ENCODE measurements at regions not wholly inside any gene's neighbourhood (a gene's known extent, or its start where the extent isn't known, plus 50 kb on each side); places are given as distances from the start of the nearest gene placed in this dataset.

GRCh38 chr2:48108455-48108854, 202.2 kb upstream of the FBXO11 start:
- DNase-seq = no peak

- no peak for DNase-seq
These were observed 203.3 kb upstream of the FBXO11 start for GRCh38 chr2:48109491-48110204.

DNA sequence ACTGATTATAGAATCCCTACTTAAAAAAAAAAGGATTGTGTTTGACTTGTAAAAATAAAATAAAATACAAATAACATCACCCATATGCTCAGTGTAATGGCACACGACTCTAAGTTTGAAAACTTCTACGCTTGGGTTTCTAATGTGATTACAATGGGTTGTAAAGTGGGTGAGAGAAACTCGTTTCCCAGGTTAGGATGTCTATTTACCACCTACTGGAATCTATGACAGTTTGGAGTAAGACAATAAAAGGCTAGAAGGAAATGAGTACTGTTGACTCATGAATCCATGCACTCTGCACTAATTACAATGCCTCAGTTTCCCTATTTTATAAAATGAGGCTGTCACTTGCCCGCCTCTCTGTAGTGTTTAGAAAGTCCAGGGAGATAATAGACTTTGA, 204.0 kb upstream of the FOXN2 start:
- no peak for DNase-seq

- DNase-seq = no peak
These were observed 201.4 kb upstream of the FOXN2 start for GRCh38 chr2:48112911-48113680.

- DNase-seq = no peak
These were observed 200.7 kb upstream of the FOXN2 start for GRCh38 chr2:48113767-48114166.

DNA sequence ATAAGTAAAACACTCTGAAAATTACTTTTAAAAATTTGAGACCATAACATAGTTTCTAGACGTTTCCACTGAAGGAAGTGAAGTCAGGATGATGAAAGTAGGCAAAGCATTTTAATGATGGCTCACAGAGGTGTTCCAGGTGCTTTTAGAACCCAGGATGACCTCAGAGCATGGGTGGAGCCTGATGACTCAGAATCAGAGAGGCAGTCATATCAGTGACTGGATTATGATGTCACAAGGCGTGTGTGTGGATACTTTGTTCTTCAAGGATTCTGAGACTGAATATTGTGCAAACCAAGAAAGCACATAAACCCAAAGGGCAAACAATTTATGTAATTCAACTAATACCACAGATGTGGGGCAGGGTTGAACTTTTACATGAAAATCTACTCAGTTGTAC, 200.2 kb upstream of the FOXN2 start:
- no peak for DNase-seq

DNA sequence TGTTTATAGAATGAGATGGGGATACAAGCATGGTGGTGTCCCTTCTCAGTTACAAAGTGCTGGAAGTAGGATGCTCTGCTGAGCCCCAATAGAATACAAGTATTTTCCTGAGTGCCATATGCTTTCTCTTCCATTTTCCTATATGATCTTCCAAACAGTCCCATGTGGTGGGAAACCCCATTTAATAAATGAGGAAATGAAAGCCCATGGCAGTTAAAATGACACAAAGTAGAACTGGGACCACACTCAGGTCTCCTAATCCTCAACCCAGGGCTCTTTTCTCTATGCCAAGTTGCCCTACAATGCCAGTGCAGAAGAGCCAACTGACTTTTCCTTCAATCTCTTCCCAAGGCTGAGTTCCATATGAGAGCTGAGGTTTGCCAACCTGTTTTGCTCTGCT, 198.0 kb upstream of the FOXN2 start:
- no peak for DNase-seq

DNA sequence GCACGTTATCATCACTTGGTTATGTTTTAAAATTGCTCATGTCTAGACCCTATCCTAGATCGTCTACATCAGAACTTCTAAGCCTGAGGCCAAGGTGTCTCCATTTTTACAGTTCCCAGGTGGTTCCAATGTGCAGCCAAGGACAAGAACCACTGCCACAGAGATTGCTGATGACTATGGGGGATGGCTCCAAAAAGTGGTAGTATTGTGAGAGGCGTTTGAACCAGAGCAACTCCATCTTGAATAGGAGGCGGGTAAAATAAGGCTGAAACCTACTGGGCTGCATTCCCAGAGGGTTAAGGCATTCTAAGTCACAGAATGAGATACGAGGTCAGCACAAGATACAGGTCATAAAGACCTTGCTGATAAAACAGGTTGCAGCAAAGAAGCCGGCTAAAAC, 195.6 kb upstream of the FOXN2 start:
- no peak for DNase-seq

DNA sequence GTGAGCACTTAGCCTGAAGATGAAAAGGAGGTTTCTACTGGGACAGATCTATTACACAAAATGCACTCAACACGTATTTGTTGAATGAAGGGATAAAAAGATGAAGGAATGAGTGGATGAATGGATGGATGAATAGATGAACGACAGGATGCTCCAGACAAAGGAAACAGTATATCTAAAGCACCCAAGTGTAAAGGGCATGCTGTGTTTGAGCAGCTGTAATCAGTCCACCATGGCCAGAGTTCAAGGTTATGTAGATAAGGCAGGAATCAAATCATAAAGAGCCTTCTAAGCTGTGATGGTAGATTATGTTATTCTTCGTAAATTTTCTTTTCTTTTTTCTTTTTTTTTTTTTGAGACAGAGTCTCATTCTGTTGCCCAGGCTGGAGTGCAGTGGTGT, 194.4 kb upstream of the FOXN2 start:
- DNase-seq = peak in 1 of 2 experiments; percentile 60

DNA sequence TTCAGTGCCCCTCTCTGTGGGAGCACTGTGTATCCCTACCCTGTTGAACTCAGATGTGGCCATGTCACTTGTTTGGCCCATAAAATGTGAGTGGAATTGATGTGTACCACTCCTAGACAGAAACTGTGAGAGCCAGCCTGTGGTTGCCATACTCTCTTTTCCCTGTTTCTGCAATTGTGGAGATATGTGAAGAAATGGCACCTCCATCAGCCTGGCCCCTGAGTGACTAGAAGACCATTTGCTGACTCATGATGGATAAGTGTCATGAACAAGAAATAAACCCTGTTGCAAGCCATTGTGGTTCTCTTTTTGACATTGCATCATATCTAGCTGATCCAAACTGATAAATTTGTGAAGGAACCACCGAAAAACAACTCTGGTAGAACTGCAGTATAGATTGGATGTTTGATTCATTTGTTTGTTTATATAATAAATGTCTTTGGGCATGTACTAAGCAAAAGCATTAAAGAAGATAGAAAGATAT, 193.7 kb upstream of the FOXN2 start:
- DNase-seq = no peak

- DNase-seq = no peak
These were observed 192.3 kb upstream of the FOXN2 start for GRCh38 chr2:48122166-48122565.

- no peak for DNase-seq
These were observed 189.9 kb upstream of the FOXN2 start for GRCh38 chr2:48124592-48124991.

DNA sequence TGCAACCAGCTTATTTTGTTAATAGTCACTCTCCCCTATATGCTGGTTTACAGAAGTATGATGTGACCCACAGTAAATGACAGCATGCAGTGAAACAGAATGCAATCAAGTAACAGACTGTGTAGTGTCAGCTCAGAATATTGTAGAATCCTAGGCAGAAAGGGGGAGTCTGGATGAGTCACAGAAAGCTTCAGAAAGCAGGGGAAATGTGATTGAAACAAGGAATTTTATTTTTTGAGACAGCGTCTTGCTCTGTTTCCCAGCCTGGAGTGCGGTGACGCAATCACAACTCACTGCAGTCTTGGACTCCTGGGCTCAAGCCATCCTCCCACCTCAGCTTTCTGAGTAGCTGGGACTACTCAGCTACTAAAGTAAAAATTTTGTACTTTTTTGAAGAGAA, 188.3 kb upstream of the FOXN2 start:
- no peak for DNase-seq

DNA sequence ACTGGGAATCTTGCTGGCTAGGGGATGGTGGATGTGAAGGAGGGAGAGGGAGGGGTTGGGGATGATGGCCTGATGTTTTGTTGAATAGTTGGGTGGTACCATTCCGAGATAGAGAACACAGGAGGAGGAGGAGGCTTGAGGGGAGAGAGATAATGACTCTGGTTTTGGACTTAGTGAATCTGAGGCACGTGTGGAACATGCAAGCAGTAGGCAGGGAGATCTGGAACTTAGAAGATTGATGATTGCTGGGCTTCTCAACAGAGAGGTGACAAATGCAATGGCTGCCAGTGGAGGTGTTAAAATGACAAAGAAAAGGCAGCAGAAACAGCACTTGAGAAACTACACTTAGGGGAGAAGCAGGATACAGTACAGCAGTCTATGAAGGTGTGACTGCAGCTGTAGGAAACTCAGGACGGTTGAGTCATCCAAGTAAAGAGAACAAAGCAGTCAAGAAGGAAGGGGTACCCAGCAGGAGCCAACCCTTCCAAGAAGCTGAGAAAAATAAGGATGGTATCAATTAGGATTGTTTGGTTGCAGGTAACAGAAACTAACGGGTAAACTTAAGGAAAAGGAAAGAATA, 186.8 kb upstream of the FOXN2 start:
- DNase-seq = no peak

- DNase-seq = no peak
These were observed 185.1 kb upstream of the FOXN2 start for GRCh38 chr2:48129293-48129950.

GRCh38 chr2:48131539-48132270, 182.8 kb upstream of the FOXN2 start:
- DNase-seq = peak; percentile 10 to 86

GRCh38 chr2:48132271-48132625, 182.2 kb upstream of the FOXN2 start:
- no peak for DNase-seq

DNA sequence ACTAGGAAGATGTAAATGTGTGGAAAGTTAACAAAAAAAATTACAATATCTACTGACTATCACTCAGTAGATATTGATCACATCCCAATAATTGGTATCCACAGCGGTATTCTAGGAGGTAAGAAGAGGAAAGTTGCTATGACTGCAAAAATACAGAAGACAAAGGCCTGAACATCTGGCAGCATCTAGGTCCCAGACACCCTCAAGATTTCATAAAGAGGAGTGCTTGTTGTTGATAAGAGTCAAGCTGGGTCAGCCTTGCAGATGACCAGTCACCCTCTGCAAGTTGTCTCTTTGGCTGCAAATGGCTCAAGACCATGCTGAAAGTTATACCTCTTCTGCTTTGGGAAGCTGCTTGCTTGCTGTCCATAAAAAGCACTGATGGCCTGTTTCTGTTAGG, 179.8 kb upstream of the FOXN2 start:
- no peak for DNase-seq

DNA sequence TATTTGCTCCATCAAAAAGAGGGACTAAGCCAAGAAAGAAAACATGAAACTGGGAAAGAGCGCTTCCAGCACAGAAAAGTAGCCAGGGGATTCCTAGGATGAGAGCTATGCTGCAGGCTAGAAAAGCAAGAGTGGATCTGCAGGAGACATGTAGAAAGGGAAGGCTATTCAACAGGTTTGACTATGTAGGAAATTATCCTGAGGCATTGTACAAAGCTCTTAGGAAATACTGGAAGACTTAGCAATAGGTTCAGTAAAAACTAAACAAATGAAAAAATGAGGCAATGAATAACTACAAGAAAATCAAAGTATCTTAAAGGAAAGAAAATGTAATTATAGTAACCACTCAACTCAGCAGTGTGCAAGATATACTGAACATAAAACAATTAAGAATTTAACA, 178.7 kb upstream of the FOXN2 start:
- no peak for DNase-seq

DNA sequence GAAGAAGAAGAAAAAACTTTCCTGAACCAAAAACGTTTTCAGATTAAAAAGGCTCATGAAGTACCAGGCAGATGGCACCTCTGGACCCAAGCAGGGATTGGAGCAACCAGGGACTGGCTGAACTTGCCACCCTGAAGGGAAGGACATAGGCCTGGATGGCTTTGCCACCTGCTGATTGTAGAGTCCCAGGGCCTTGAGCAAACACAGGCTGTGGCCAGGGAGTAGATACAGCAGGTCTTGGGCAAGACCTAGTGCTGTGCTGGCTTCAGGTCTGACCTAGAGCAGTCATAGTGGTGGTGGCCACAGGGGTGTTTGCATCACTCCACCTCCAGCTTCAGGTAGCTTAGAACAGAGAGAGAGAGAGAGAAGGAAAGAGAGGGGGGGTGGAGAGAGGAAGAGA, 176.7 kb upstream of the FOXN2 start:
- no peak for DNase-seq

GRCh38 chr2:48138898-48139297, 175.6 kb upstream of the FOXN2 start:
- DNase-seq = no peak

- DNase-seq = no peak
These were observed 173.9 kb upstream of the FOXN2 start for GRCh38 chr2:48140586-48140985.

GRCh38 chr2:48144777-48145176, 169.7 kb upstream of the FOXN2 start:
- peak in 1 of 2 experiments; percentile 11 for DNase-seq

Measured in NCI-H524 (cell line).